H9 (cell line): ENCODE measurements at regions not wholly inside any gene's neighbourhood (a gene's known extent, or its start where the extent isn't known, plus 50 kb on each side); places are given as distances from the start of the nearest gene placed in this dataset.

ENCODE experiments used
- DNase-seq: peaks from one replicate; pipeline ENCODE4 v3.0.0-alpha.2; 2017
- H2AFZ ChIP-seq: one replicate; pipeline ENCODE4 v1.6.1; 2013; ENCODE audit warnings: mild to moderate bottlenecking, low read length, control low read depth, moderate library complexity
- H2AK5ac ChIP-seq: 2 replicates; pipeline ENCODE4 v1.6.1; 2013; ENCODE audit warnings: low read length, control low read depth, mixed read lengths; ENCODE audit not compliant: insufficient read length
- H2BK120ac ChIP-seq: one replicate; pipeline ENCODE4 v1.6.1; 2013; ENCODE audit warnings: low read depth, mild to moderate bottlenecking, low read length, control low read depth, inconsistent platforms; ENCODE audit not compliant: poor library complexity, severe bottlenecking
- H2BK12ac ChIP-seq: 2 replicates; pipeline ENCODE4 v1.6.1; 2013; ENCODE audit warnings: low read length, control low read depth, mixed read lengths, low read depth; ENCODE audit not compliant: insufficient read length
- H2BK15ac ChIP-seq: 2 replicates; pipeline ENCODE4 v1.6.1; 2013; ENCODE audit warnings: low read depth, low read length, control low read depth
- H2BK20ac ChIP-seq: one replicate; pipeline ENCODE4 v1.6.1; 2013; ENCODE audit warnings: low read depth, mild to moderate bottlenecking, low read length, control low read depth, inconsistent platforms; ENCODE audit not compliant: poor library complexity, severe bottlenecking
- H2BK5ac ChIP-seq: 2 replicates; pipeline ENCODE4 v1.6.1; 2013; ENCODE audit warnings: low read length, control low read depth, mixed read lengths; ENCODE audit not compliant: insufficient read length
- H3K14ac ChIP-seq: 2 replicates; pipeline ENCODE4 v1.6.1; 2013; ENCODE audit warnings: low read length, control low read depth; ENCODE audit not compliant: insufficient read depth
- H3K18ac ChIP-seq: 2 replicates; pipeline ENCODE4 v1.6.1; 2013; ENCODE audit warnings: low read depth, mild to moderate bottlenecking, mixed read lengths, low read length, control low read depth; ENCODE audit not compliant: insufficient read length
- H3K23ac ChIP-seq: 2 replicates; pipeline ENCODE4 v1.6.1; 2013; ENCODE audit warnings: low read length, control low read depth, mixed read lengths, low read depth; ENCODE audit not compliant: insufficient read length
- H3K23me2 ChIP-seq: 2 replicates; pipeline ENCODE4 v1.6.1; 2013; ENCODE audit warnings: low read depth, mild to moderate bottlenecking, mixed read lengths, low read length, control low read depth; ENCODE audit not compliant: insufficient read length, poor library complexity, severe bottlenecking
- H3K27ac ChIP-seq: 2 replicates; pipeline ENCODE4 v1.5.1; 2013; ENCODE audit warnings: low read length, control low read depth, mixed read lengths, low read depth; ENCODE audit not compliant: insufficient read length
- H3K27me3 ChIP-seq: 2 replicates; pipeline ENCODE4 v1.6.1; 2013; ENCODE audit warnings: low read length, control low read depth, inconsistent platforms; ENCODE audit not compliant: insufficient read depth
- H3K4ac ChIP-seq: 2 replicates; pipeline ENCODE4 v1.6.1; 2013; ENCODE audit warnings: low read depth, mild to moderate bottlenecking, control low read depth, inconsistent platforms, low read length, moderate library complexity
- H3K4me1 ChIP-seq: 2 replicates; pipeline ENCODE4 v1.6.1; 2013; ENCODE audit warnings: low read length, control low read depth, inconsistent platforms; ENCODE audit not compliant: insufficient read depth
- H3K4me2 ChIP-seq: 2 replicates; pipeline ENCODE4 v1.6.1; 2013; ENCODE audit warnings: low read length, control low read depth, mixed read lengths; ENCODE audit not compliant: insufficient read length, insufficient read depth
- H3K56ac ChIP-seq: 2 replicates; pipeline ENCODE4 v1.6.1; 2013; ENCODE audit warnings: low read depth, mild to moderate bottlenecking, mixed read lengths, low read length, control low read depth; ENCODE audit not compliant: insufficient read length
- H3K79me1 ChIP-seq: 2 replicates; pipeline ENCODE4 v1.6.1; 2013; ENCODE audit warnings: low read depth, mild to moderate bottlenecking, moderate library complexity, low read length, control low read depth, inconsistent platforms; ENCODE audit not compliant: insufficient read depth, poor library complexity, severe bottlenecking
- H3K79me2 ChIP-seq: 2 replicates; pipeline ENCODE4 v1.6.1; 2013; ENCODE audit warnings: low read length, control low read depth, inconsistent platforms; ENCODE audit not compliant: insufficient read depth
- H3K9ac ChIP-seq: 2 replicates; pipeline ENCODE4 v1.6.1; 2013; ENCODE audit warnings: low read length, control low read depth, mixed read lengths; ENCODE audit not compliant: insufficient read length; ENCODE audit errors: extremely low read depth
- H3K9me3 ChIP-seq: one replicate; pipeline ENCODE4 v1.6.1; 2013; ENCODE audit warnings: low read depth, low read length, inconsistent platforms; ENCODE audit not compliant: control insufficient read depth
- H3T11ph ChIP-seq: one replicate; pipeline ENCODE4 v1.6.1; 2013; ENCODE audit warnings: mild to moderate bottlenecking, low read length, control low read depth, inconsistent platforms
- H4K20me1 ChIP-seq: one replicate; pipeline ENCODE4 v1.6.1; 2013; ENCODE audit not compliant: control insufficient read depth, insufficient read length, insufficient read depth
- H4K5ac ChIP-seq: 2 replicates; pipeline ENCODE4 v1.6.1; 2013; ENCODE audit warnings: low read depth, mild to moderate bottlenecking, mixed read lengths, low read length, control low read depth; ENCODE audit not compliant: insufficient read length
- H4K8ac ChIP-seq: replicated peaks from 2 replicates; pipeline ENCODE4 v1.6.1; 2013; ENCODE audit warnings: low read length, control low read depth, mixed read lengths, low read depth; ENCODE audit not compliant: insufficient read length
- H4K91ac ChIP-seq: 2 replicates; pipeline ENCODE4 v1.6.1; 2013; ENCODE audit warnings: low read depth, mild to moderate bottlenecking, moderate library complexity, mixed read lengths, low read length, control low read depth; ENCODE audit not compliant: insufficient read length
- H3K27ac Mint-ChIP-seq, 3 experiments: 2 replicates in 2 of 3; 3 replicates in 1 of 3; pipeline ENCODE4 v1.8.0; 2020 to 2021; ENCODE audit warnings: mixed read lengths in 3 of 3, mild to moderate bottlenecking in 1 of 3, moderate library complexity in 1 of 3
- H3K27me3 Mint-ChIP-seq: 2 replicates; pipeline ENCODE4 v1.8.0; 2021; ENCODE audit warnings: low read depth, mild to moderate bottlenecking, moderate library complexity, mixed read lengths
- H3K36me3 Mint-ChIP-seq, 3 experiments: 2 replicates in 2 of 3; 3 replicates in 1 of 3; pipeline ENCODE4 v1.8.0; 2020 to 2021; ENCODE audit warnings: low read depth in 3 of 3, mixed read lengths in 3 of 3; ENCODE audit not compliant: insufficient read depth in 1 of 3
- H3K4me1 Mint-ChIP-seq, 2 experiments: 2 replicates each; pipeline ENCODE4 v1.8.0; 2020; ENCODE audit warnings: mixed read lengths in 2 of 2
- H3K4me3 Mint-ChIP-seq, 2 experiments: 2 replicates in 1 of 2; 3 replicates in 1 of 2; pipeline ENCODE4 v1.8.0; 2020 to 2021; ENCODE audit warnings: mild to moderate bottlenecking in 2 of 2, mixed read lengths in 2 of 2, moderate library complexity in 1 of 2
- H3K9me3 Mint-ChIP-seq, 2 experiments: 2 replicates in 1 of 2; 3 replicates in 1 of 2; pipeline ENCODE4 v1.8.0; 2020; ENCODE audit warnings: mild to moderate bottlenecking in 2 of 2, mixed read lengths in 2 of 2, moderate library complexity in 1 of 2
- WGBS: extraction: QIAGEN DNeasy Blood & Tissue Kit; methylation state at CpG from one replicate; pipeline ENCODE4 v1.1.7; 2013; ENCODE audit warnings: missing lambda C conversion rate, low lambda C conversion rate, mixed read lengths; ENCODE audit not compliant: insufficient read length; ENCODE audit errors: extremely low coverage; 5-methylcytosine and 5-hydroxymethylcytosine counted together
- TF ChIP-seq, protein P1 (sequence below): fragments of 200-600 bp; sonication (generic); conservative IDR thresholded peaks from 3 replicates; pipeline ENCODE4 v1.8.0; 2021; ENCODE audit warnings: antibody characterized with exemption, mild to moderate bottlenecking

DNA sequence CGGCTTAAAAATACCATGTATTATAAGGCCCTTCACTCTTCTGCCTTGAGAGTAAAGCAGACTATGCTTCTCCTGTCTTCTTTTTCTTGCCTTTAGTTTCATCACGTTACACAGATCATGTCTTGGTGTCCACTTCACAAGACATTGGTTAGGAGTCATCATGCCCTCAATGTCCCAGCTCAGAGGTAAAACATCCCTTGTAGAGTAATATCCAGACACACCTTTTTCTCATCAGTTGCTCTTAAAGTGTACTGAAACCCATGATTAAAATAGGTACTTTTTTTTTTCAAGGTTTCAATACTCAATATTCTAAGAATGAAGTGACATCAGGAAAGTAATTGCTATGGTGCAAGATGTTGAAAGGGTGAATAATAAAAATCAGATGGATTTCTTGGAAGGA is 267.8 kb downstream of the PMP22 start:
- no peak overlapping the region for H3K4me3 Mint-ChIP-seq
- Histone ChIP-seq H3K27ac (no peak overlapping the region), H2AFZ (no peak overlapping the region), H3K4ac (no peak overlapping the region), H3K4me1 (no peaks in the 10 kb centered on the region), H3K9ac (no peak overlapping the region), H3K18ac (no peak overlapping the region), H3K79me1 (no peaks in the 10 kb centered on the region), H3K23ac (no peak overlapping the region), H2BK5ac (no peak overlapping the region), H2BK20ac (no peak overlapping the region), H3K9me3 (no peaks in the 10 kb centered on the region), H2BK12ac (no peak overlapping the region), H2BK15ac (no peak overlapping the region), H3K4me2 (no peak overlapping the region), H3K79me2 (no peaks in the 10 kb centered on the region), H4K5ac (no peak overlapping the region), H2AK5ac (no peak overlapping the region), H4K8ac (no peak overlapping the region), H3T11ph (no peak overlapping the region), H2BK120ac (no peak overlapping the region), H3K23me2 (no peaks in the 10 kb centered on the region), H3K27me3 (no peaks in the 10 kb centered on the region), H3K56ac (no peak overlapping the region), H4K20me1 (no peaks in the 10 kb centered on the region), H4K91ac (no peak overlapping the region), H3K14ac (no peak overlapping the region)
- H3K4me1 Mint-ChIP-seq, result 0 out of 4 replicates have a peak, but pooled peaks cover 0 to 2% of the 10 kb centered on the region in 2 experiments
- no peaks in the 10 kb centered on the region; a peak in 2 of 5 replicates for H3K9me3 Mint-ChIP-seq
- TF ChIP-seq, protein P1, sequence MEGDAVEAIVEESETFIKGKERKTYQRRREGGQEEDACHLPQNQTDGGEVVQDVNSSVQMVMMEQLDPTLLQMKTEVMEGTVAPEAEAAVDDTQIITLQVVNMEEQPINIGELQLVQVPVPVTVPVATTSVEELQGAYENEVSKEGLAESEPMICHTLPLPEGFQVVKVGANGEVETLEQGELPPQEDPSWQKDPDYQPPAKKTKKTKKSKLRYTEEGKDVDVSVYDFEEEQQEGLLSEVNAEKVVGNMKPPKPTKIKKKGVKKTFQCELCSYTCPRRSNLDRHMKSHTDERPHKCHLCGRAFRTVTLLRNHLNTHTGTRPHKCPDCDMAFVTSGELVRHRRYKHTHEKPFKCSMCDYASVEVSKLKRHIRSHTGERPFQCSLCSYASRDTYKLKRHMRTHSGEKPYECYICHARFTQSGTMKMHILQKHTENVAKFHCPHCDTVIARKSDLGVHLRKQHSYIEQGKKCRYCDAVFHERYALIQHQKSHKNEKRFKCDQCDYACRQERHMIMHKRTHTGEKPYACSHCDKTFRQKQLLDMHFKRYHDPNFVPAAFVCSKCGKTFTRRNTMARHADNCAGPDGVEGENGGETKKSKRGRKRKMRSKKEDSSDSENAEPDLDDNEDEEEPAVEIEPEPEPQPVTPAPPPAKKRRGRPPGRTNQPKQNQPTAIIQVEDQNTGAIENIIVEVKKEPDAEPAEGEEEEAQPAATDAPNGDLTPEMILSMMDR, result no peak
- DNase-seq, result no peak
- peaks cover 2% of the 10 kb centered on the region; the same call in 1 of the 2 replicates for H3K27me3 Mint-ChIP-seq
- no CpG with 5 or more reads among the region's 2 CpGs for WGBS
- peaks cover 0 to 2% (median 0%) of the 10 kb centered on the region in 3 experiments; a peak in 1 of 7 replicates for H3K36me3 Mint-ChIP-seq
- no peak overlapping the region for H3K27ac Mint-ChIP-seq
